ENCODE measurements at regions not wholly inside any gene's neighbourhood (a gene's known extent, or its start where the extent isn't known, plus 50 kb on each side); places are given as distances from the start of the nearest gene placed in this dataset.

DNA sequence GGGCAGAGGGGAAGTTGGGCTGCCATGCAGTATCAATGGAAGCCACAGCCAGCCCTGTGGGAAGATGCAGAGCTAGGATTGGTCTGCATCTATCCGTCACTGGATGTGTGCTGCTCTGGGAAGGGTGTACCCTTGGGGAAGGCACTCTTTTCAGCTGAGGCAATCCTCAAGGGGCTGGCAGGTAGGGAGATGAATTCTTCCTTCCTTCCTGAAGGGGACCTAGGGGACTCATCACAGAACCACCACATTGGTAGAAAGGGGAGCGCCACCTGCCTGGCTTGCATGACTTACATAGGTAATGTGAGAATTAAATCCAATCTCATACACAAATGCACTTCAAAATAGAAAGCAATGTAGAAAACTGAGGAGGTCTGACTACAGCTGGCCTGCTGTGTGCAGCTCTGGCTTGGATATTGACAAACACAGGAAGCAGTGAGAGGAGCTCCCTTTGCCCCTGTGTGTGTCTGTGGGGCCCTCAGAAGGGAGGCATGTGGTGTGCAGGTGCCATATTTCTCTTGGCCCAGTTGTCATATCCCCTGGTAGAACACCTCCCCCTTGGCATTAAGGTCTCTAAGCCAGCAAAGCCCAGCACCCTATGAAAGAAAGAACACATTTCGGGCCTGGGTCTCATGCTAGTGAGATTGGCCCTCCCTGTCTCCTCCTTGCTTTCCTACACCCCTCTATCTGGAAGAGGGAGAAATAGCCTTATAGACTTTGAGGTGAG, 260.3 kb upstream of the MOCS1 start:
- no peak for DNase-seq

- no peak for DNase-seq
Measured at GRCh38 chr6:40192516-40192915, 258.3 kb upstream of the MOCS1 start.

DNA sequence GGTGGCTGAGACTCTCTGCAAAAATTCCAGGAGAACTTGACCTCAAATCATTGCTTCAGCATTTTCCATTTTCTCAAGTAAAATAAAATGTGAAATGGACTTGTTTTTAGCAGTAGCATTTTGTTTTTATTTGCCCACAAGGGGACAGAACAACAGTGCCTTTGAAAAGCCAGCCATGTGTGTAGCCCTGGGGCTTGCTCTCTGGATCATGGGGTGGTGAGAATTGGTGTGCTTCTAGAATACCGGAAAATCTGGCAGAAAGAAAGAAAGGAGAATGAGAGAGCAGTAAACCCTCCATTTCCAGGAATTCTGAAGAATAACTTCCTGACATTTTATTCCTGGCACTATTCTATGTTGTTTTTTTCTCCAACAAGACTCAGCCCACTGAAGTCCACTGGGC, 254.7 kb upstream of the MOCS1 start:
- no peak for DNase-seq

DNA sequence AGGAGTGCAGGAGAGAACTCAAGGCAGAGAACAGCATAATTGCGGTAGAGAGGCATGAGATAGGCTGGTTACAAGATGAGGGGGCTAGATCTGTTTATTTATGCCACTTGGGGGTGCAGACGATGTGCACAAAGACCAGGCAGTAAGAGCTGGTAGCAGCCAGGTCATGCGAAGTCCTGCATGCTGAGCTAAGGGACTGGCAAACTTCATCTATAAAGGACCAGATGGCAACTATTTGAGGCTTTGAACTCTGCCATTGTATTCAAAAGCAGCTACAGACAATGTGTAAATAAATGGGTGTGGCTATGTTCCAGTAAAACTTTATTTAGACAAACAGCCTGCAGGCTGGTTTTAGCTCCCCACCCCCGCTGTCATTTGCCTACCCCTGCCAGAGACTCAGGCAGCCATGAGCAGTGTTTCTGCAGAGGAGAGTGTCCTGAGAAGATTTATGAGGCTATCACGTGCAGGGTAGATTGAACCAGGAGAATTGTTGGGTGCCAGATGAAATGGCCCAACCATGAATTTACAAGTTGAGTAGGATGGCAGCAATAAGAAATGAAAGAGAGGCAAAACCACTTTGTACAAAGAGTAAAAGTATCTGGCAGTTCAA, 253.4 kb upstream of the MOCS1 start:
- DNase-seq, result no peak

- no peak for DNase-seq
Measured at GRCh38 chr6:40185486-40185885, 251.2 kb upstream of the MOCS1 start.

- no peak for DNase-seq
Measured at GRCh38 chr6:40183902-40184301, 249.6 kb upstream of the MOCS1 start.

- DNase-seq, result no peak
Measured at GRCh38 chr6:40181367-40181766, 247.1 kb upstream of the MOCS1 start.

DNA sequence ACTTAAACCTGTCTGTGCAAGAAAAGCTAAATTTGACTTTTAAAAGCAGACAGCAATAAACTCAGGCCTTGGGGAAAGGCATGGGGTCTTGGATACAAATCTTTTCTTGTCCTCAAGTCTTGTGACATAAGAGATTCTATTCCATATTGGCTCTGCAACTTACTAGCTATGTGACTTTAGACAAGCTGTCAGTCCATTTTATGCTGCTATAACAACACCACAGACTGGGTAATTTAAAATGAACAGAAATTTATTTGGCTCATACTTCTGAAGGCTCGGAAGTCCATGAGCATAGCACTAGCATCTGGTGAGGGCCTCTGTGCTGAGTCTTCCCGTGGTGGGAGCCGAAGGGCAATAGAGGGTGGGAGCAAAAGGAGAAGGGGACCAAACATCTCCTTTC, 246.0 kb upstream of the MOCS1 start:
- no peak for DNase-seq

DNA sequence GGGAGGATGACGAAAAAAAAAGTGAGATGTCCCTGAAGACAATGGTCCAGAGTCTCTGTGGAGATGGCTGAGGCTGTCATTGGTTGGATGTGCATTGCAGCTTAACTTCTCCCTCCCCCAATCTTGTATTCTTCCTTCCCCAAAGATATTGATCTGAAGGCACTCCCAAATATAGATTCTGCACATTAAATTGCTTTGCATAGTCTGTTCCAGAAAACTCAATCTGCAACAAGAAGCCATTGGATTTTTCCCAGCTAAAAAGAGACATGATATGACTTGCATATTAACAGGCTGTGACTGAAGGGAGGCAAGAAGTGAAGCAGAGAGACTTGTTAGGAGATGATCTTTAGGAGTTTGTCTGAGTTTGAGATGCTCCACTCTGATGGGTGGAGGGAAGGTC, 245.2 kb upstream of the MOCS1 start:
- no peak for DNase-seq

DNA sequence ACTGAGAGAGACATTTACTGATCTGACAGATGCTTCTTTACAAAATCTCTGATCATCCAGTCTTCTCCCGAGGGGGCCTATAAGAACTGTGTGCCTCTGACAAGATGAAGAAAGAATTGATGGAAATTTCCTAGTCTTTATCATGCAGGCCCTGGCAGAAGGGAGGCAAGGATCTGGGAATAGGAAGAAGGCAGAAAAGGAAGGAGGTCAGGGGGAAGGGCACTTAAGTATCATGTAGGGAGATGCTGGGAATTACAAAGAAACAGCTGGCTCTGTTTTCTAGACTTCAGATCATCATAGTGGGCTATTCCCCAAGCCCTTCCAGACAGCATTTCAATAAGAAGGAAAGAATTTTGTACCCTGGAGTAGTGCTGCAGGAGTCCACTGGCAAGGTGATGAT, 243.3 kb upstream of the MOCS1 start:
- DNase-seq, result no peak

- no peak for DNase-seq
Measured at GRCh38 chr6:40176152-40176551, 241.9 kb upstream of the MOCS1 start.

GRCh38 chr6:40172272-40172671, 238.0 kb upstream of the MOCS1 start:
- DNase-seq, result no peak

DNA sequence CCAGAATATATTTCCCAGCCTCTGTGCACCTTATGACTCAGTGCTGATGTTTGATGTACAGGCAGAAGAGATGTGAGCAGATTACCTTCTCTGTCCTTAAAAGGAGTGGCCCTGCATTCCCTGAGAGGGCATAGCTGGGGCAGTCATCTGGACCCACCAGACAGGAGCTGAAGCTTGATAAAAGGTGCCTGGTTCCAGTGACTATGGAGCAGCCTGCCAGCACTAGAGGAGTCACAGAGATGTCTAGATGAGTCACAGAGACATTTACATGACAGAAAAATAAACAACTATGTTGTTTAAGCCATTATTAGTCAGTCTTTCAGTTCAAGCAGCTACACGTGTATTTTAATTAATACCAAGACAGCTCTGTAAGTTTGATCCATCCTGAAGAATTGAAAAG, 237.1 kb upstream of the MOCS1 start:
- DNase-seq, result no peak

DNA sequence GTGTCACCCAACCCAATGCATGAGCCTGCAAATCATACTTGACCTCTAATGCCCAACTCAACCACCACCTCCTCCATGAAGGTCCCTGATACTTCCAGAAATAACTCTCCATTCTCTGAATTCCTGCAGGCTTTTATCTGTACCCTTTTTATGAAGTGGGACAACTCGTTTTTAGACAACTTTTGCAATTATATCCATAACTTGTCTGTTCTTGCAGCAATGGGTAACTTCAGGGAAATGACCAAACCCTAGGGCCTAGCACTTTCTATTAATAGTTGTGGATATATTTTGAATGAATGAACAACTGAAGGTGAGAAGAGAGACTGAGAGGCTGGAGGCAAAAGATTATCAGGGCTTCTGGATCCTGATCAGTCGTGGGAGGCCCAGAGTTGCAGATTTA, 236.6 kb upstream of the MOCS1 start:
- no peak for DNase-seq

DNA sequence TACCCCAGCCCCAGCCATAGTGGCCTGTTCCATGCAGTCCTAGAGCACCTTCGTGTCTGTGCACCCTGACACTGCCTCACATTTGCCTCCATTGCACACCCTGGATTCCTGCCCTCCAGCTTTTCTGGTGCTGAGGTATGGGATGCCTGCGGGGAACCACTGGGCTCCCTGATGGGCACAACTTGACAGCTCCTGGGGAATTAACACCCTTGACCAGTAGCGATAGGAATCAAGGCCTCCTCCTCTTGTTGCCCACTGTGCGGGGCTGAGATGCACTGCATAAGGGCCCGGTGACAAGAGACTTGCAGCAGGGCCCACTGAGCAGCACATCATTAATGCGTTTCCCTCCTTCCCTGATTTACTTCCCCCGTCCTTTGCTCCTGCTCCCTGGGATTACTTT, 235.6 kb upstream of the MOCS1 start:
- no peak for DNase-seq

- DNase-seq, result no peak
Measured at GRCh38 chr6:40166963-40167362, 232.7 kb upstream of the MOCS1 start.

DNA sequence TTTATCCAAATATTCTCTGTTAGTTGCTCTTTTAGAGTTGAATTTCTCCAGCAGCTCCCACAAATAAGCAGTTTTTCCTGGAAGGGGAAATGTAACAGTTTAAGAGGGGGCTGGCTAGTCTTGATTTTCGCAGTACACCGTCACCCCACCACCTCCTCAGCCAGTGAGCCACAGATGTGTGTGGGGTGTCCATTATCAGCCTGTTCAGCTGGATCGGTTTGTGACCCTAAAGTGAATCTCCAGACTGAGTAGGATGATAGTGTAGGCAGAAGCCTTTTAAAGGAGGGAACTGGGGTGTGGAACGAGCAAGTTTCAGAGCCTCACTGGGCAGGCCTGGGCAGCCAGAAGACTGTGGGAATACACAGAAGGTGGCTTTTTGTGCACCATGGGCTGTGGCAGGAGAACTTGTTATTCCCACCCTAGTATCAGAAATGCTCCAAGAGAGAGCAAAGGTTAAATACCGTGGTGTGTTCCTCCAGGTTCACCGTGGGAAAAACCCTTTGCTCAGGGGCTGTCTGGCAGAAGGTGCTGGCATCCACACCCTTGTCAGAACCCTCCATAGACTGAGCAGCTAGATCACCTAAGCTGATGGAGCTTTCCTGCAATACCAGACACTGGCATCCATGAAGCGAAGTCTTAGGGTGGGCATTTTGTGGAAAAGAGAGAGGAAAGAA, 230.9 kb upstream of the MOCS1 start:
- DNase-seq, result no peak

DNA sequence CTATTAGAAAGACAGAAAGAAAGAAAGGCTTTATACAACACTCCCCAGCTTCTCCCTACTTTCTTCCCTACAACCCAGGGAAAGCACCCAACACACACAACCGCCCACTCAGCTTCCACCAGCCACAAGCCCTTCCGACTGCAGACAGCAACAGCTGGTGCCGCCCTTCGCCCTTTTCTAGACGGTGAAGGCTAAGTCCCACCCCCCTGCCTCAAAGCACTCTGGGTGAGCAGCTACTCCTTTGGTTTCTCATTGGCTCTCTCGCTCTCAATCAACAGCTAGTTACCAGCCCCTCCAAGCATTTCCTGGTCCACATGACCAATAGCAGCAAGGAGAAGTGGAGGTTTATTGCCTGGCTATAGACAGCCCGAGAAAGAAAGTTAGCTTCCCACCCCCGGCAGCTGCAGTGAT, 230.1 kb upstream of the MOCS1 start:
- no peak for DNase-seq

GRCh38 chr6:40163924-40164323, 229.7 kb upstream of the MOCS1 start:
- DNase-seq, result no peak

DNA sequence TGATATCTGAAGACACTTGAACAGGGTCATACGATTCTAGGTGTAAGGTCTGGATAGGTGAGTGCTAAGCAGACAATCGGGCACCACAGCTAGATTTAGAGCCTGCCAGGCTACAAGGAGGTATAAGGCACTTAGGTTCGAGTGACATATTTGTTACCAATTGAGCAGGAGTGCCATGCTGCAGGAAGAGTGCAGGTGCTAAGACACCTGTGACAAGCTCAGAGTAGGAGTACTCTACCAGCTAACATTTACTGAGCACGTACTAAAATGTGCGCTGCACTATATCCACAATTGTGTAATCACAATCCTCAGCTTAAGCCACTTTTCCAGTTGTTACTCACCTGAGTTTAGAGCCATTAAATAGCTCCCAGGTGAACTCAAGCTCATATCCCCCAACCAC, 227.8 kb upstream of the MOCS1 start:
- no peak for DNase-seq

DNA sequence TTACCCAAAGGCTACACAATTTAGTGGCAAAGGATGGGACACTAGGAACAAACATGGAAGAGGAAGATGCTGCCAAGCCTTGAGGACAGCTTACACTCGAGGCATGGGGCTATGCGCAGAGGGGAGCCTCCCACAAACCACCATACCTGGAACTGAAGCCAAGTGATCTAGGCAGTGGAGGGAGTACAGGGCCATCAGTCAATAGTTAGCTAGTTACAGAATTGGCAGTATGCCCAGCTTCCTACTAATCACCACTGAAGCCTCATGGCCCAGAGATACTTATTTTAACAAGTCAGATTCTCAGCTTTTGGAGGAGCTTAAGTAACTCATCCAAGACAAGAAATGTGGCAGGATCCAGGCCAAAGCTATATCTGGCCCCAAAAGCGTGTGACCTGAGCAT, 226.6 kb upstream of the MOCS1 start:
- DNase-seq, result no peak

- no peak for DNase-seq
Measured at GRCh38 chr6:40159865-40160264, 225.6 kb upstream of the MOCS1 start.

- no peak for DNase-seq
Measured at GRCh38 chr6:40152701-40153436, 218.6 kb upstream of the MOCS1 start.
